IMR-90 (cell line): ENCODE measurements at regions not wholly inside any gene's neighbourhood (a gene's known extent, or its start where the extent isn't known, plus 50 kb on each side); places are given as distances from the start of the nearest gene placed in this dataset.

Experiments
- CHD1 ChIP-seq: IDR thresholded peaks from 2 replicates; pipeline ENCODE4 v1.6.1; 2012; ENCODE audit warnings: low read depth, low read length, improper control_type of control experiment
- CTCF ChIP-seq: conservative IDR thresholded peaks from 2 replicates; pipeline ENCODE4 v1.5.1; 2012; ENCODE audit warnings: mild to moderate bottlenecking, low read depth, low read length, improper control_type of control experiment
- ELK1 ChIP-seq: fragments of 150-350 bp; IDR thresholded peaks from 2 replicates; pipeline ENCODE4 v1.6.1; 2016; ENCODE audit warnings: low read depth, mild to moderate bottlenecking, low read length, moderate library complexity, borderline replicate concordance
- MAFK ChIP-seq: IDR thresholded peaks from 2 replicates; pipeline ENCODE4 v1.6.1; 2012; ENCODE audit warnings: low read depth, low read length, improper control_type of control experiment
- POLR2A ChIP-seq: IDR thresholded peaks from 2 replicates; pipeline ENCODE4 v1.6.1; 2012; ENCODE audit warnings: mild to moderate bottlenecking, low read depth, low read length
- RCOR1 ChIP-seq: IDR thresholded peaks from 2 replicates; pipeline ENCODE4 v1.6.1; 2012; ENCODE audit warnings: mild to moderate bottlenecking, low read length, improper control_type of control experiment; ENCODE audit not compliant: insufficient replicate concordance
- SMC3 ChIP-seq: fragments of 150-350 bp; IDR thresholded peaks from 2 replicates; pipeline ENCODE4 v1.6.1; 2016; ENCODE audit warnings: low read depth, mild to moderate bottlenecking, antibody characterized with exemption, low read length, moderate library complexity
- USF2 ChIP-seq: fragments of 150-350 bp; IDR thresholded peaks from 2 replicates; pipeline ENCODE4 v1.6.1; 2017; ENCODE audit warnings: mild to moderate bottlenecking, antibody characterized with exemption, low read length, low read depth

- no peak for TF ChIP-seq RCOR1
- no peak for TF ChIP-seq CTCF
- TF ChIP-seq POLR2A: no peak
- TF ChIP-seq USF2: no peak
- no peak for TF ChIP-seq SMC3
- no peak for TF ChIP-seq ELK1
- TF ChIP-seq CHD1: no peak
- no peak for TF ChIP-seq MAFK
Observed at GRCh38 chr13:87444135-87444534, 227.0 kb upstream of the SLITRK5 start.
